ENCODE measurements at regions not wholly inside any gene's neighbourhood (a gene's known extent, or its start where the extent isn't known, plus 50 kb on each side); places are given as distances from the start of the nearest gene placed in this dataset.

GRCh38 chrX:137428766-137429591 is 136.9 kb upstream of the ZIC3 start:
- no CpG with 5 or more reads among the region's 44 CpGs for WGBS (ENCODE audit: extremely low coverage, insufficient coverage, insufficient read length)
- no peaks in the 10 kb centered on the region for H3K9me3 ChIP-seq (ENCODE audit: insufficient read depth, low read depth, low read length)
- H4K12ac ChIP-seq (ENCODE audit: low read depth, low read length), result no peak overlapping the region
- H3K36me3 ChIP-seq (ENCODE audit: control insufficient read depth in 1 of 2, insufficient read depth in 2 of 2, low read length in 2 of 2), result no peaks in the 10 kb centered on the region
- DNase-seq, result no peak
- no peak overlapping the region for H4K91ac ChIP-seq (ENCODE audit: low read depth, low read length)
- no peak overlapping the region for H3K14ac ChIP-seq (ENCODE audit: low read length)
- no peak overlapping the region for H3K4me3 ChIP-seq (ENCODE audit: low read depth, low read length)
- H3K27me3 ChIP-seq (ENCODE audit: insufficient read depth, low read length), result peaks cover 27% of the 10 kb centered on the region
- H3K18ac ChIP-seq (ENCODE audit: low read length), result no peak overlapping the region
- H2BK5ac ChIP-seq (ENCODE audit: low read depth, low read length, poor library complexity), result no peak overlapping the region
- H3K79me2 ChIP-seq (ENCODE audit: control insufficient read depth, insufficient read depth, low read length, poor library complexity), result no peaks in the 10 kb centered on the region
- no peaks in the 10 kb centered on the region for H3K79me1 ChIP-seq (ENCODE audit: low read length)
- no peak overlapping the region for H3K9ac ChIP-seq (ENCODE audit: low read length)
- no peak overlapping the region for H2BK120ac ChIP-seq (ENCODE audit: insufficient read depth, low read length, poor library complexity)
- peak overlapping the region; percentile 70 for H3K4me2 ChIP-seq (ENCODE audit: low read length)
- no peak overlapping the region for H3K4ac ChIP-seq (ENCODE audit: low read depth, low read length)
- no peak overlapping the region for H2AFZ ChIP-seq (ENCODE audit: insufficient read depth, low read length, poor library complexity)
- H3K4me1 ChIP-seq (ENCODE audit: control insufficient read depth in 1 of 2, insufficient read depth in 2 of 2, low read length in 2 of 2), result peaks cover 0 to 14% of the 10 kb centered on the region in 2 experiments
- no peak overlapping the region for H3K27ac ChIP-seq (ENCODE audit: low read depth, low read length)
- H2BK12ac ChIP-seq (ENCODE audit: low read length), result no peak overlapping the region
- H3K23ac ChIP-seq (ENCODE audit: low read length), result no peak overlapping the region
- H4K8ac ChIP-seq (ENCODE audit: low read depth, low read length), result no peak overlapping the region
- no peak overlapping the region for H2AK5ac ChIP-seq (ENCODE audit: low read length)

- WGBS (ENCODE audit: extremely low coverage, insufficient coverage, insufficient read length), result no CpG with 5 or more reads among the region's 30 CpGs
- no peak overlapping the region for H4K8ac ChIP-seq (ENCODE audit: low read depth, low read length)
- H3K27me3 ChIP-seq (ENCODE audit: insufficient read depth, low read length), result peaks cover 27% of the 10 kb centered on the region
- H3K9ac ChIP-seq (ENCODE audit: low read length), result no peak overlapping the region
- H2AK5ac ChIP-seq (ENCODE audit: low read length), result no peak overlapping the region
- no peaks in the 10 kb centered on the region for H3K79me2 ChIP-seq (ENCODE audit: control insufficient read depth, insufficient read depth, low read length, poor library complexity)
- no peak overlapping the region for H4K12ac ChIP-seq (ENCODE audit: low read depth, low read length)
- H3K4me2 ChIP-seq (ENCODE audit: low read length), result peak overlapping the region; percentile 70
- H4K91ac ChIP-seq (ENCODE audit: low read depth, low read length), result no peak overlapping the region
- no peak overlapping the region for H3K23ac ChIP-seq (ENCODE audit: low read length)
- no peaks in the 10 kb centered on the region for H3K9me3 ChIP-seq (ENCODE audit: insufficient read depth, low read depth, low read length)
- no peak overlapping the region for H3K18ac ChIP-seq (ENCODE audit: low read length)
- H3K14ac ChIP-seq (ENCODE audit: low read length), result no peak overlapping the region
- no peak for DNase-seq
- H3K4me3 ChIP-seq (ENCODE audit: low read depth, low read length), result no peak overlapping the region
- no peak overlapping the region for H3K27ac ChIP-seq (ENCODE audit: low read depth, low read length)
- no peaks in the 10 kb centered on the region for H3K36me3 ChIP-seq (ENCODE audit: control insufficient read depth in 1 of 2, insufficient read depth in 2 of 2, low read length in 2 of 2)
- no peak overlapping the region for H2BK120ac ChIP-seq (ENCODE audit: insufficient read depth, low read length, poor library complexity)
- H3K4ac ChIP-seq (ENCODE audit: low read depth, low read length), result no peak overlapping the region
- H2BK5ac ChIP-seq (ENCODE audit: low read depth, low read length, poor library complexity), result no peak overlapping the region
- H2BK12ac ChIP-seq (ENCODE audit: low read length), result no peak overlapping the region
- peaks cover 0 to 14% of the 10 kb centered on the region in 2 experiments for H3K4me1 ChIP-seq (ENCODE audit: control insufficient read depth in 1 of 2, insufficient read depth in 2 of 2, low read length in 2 of 2)
- H3K79me1 ChIP-seq (ENCODE audit: low read length), result no peaks in the 10 kb centered on the region
- no peak overlapping the region for H2AFZ ChIP-seq (ENCODE audit: insufficient read depth, low read length, poor library complexity)
Measured at GRCh38 chrX:137428221-137428661, 137.7 kb upstream of the ZIC3 start.

GRCh38 chrX:137427816-137428215 is 138.1 kb upstream of the ZIC3 start:
- H3K4ac ChIP-seq (ENCODE audit: low read depth, low read length), result no peak overlapping the region

GRCh38 chrX:137427426-137427778 is 138.5 kb upstream of the ZIC3 start:
- DNase-seq, result no peak
- Histone ChIP-seq H3K14ac (ENCODE audit: low read length) (no peak overlapping the region), H3K27me3 (ENCODE audit: insufficient read depth, low read length) (peaks cover 27% of the 10 kb centered on the region), H3K79me1 (ENCODE audit: low read length) (no peaks in the 10 kb centered on the region), H3K23ac (ENCODE audit: low read length) (no peak overlapping the region), H3K4me1 (ENCODE audit: control insufficient read depth in 1 of 2, insufficient read depth in 2 of 2, low read length in 2 of 2) (peaks cover 0 to 14% of the 10 kb centered on the region in 2 experiments), H2BK120ac (ENCODE audit: insufficient read depth, low read length, poor library complexity) (no peak overlapping the region), H3K79me2 (ENCODE audit: control insufficient read depth, insufficient read depth, low read length, poor library complexity) (no peaks in the 10 kb centered on the region), H3K9me3 (ENCODE audit: insufficient read depth, low read depth, low read length) (no peaks in the 10 kb centered on the region), H2BK5ac (ENCODE audit: low read depth, low read length, poor library complexity) (no peak overlapping the region), H3K4me2 (ENCODE audit: low read length) (peak overlapping the region; percentile 70), H3K27ac (ENCODE audit: low read depth, low read length) (no peak overlapping the region), H3K9ac (ENCODE audit: low read length) (no peak overlapping the region), H4K91ac (ENCODE audit: low read depth, low read length) (no peak overlapping the region), H4K8ac (ENCODE audit: low read depth, low read length) (no peak overlapping the region), H2AK5ac (ENCODE audit: low read length) (no peak overlapping the region), H3K4ac (ENCODE audit: low read depth, low read length) (no peak overlapping the region), H2BK12ac (ENCODE audit: low read length) (no peak overlapping the region), H2AFZ (ENCODE audit: insufficient read depth, low read length, poor library complexity) (no peak overlapping the region), H3K18ac (ENCODE audit: low read length) (no peak overlapping the region), H4K12ac (ENCODE audit: low read depth, low read length) (no peak overlapping the region), H3K4me3 (ENCODE audit: low read depth, low read length) (no peak overlapping the region), H3K36me3 (ENCODE audit: control insufficient read depth in 1 of 2, insufficient read depth in 2 of 2, low read length in 2 of 2) (no peaks in the 10 kb centered on the region)
- no CpG with 5 or more reads among the region's 20 CpGs for WGBS (ENCODE audit: extremely low coverage, insufficient coverage, insufficient read length)

More at GRCh38 chrX:137427816-137428215, 138.1 kb upstream of the ZIC3 start:
- no peak overlapping the region for H2AFZ ChIP-seq (ENCODE audit: insufficient read depth, low read length, poor library complexity)
- H3K36me3 ChIP-seq (ENCODE audit: control insufficient read depth in 1 of 2, insufficient read depth in 2 of 2, low read length in 2 of 2), result no peaks in the 10 kb centered on the region
- no peak overlapping the region for H4K12ac ChIP-seq (ENCODE audit: low read depth, low read length)
- H3K79me2 ChIP-seq (ENCODE audit: control insufficient read depth, insufficient read depth, low read length, poor library complexity), result no peaks in the 10 kb centered on the region
- H4K91ac ChIP-seq (ENCODE audit: low read depth, low read length), result no peak overlapping the region
- DNase-seq, result no peak
- H3K18ac ChIP-seq (ENCODE audit: low read length), result no peak overlapping the region
- WGBS (ENCODE audit: extremely low coverage, insufficient coverage, insufficient read length), result no CpG with 5 or more reads among the region's 18 CpGs
- H3K4me3 ChIP-seq (ENCODE audit: low read depth, low read length), result no peak overlapping the region
- H2BK12ac ChIP-seq (ENCODE audit: low read length), result no peak overlapping the region
- no peak overlapping the region for H2BK120ac ChIP-seq (ENCODE audit: insufficient read depth, low read length, poor library complexity)
- H3K4me2 ChIP-seq (ENCODE audit: low read length), result peak overlapping the region; percentile 70
- H3K14ac ChIP-seq (ENCODE audit: low read length), result no peak overlapping the region
- no peak overlapping the region for H2BK5ac ChIP-seq (ENCODE audit: low read depth, low read length, poor library complexity)
- peaks cover 0 to 14% of the 10 kb centered on the region in 2 experiments for H3K4me1 ChIP-seq (ENCODE audit: control insufficient read depth in 1 of 2, insufficient read depth in 2 of 2, low read length in 2 of 2)
- no peak overlapping the region for H3K27ac ChIP-seq (ENCODE audit: low read depth, low read length)
- H2AK5ac ChIP-seq (ENCODE audit: low read length), result no peak overlapping the region
- no peak overlapping the region for H4K8ac ChIP-seq (ENCODE audit: low read depth, low read length)
- H3K27me3 ChIP-seq (ENCODE audit: insufficient read depth, low read length), result peaks cover 27% of the 10 kb centered on the region
- H3K9ac ChIP-seq (ENCODE audit: low read length), result no peak overlapping the region
- H3K79me1 ChIP-seq (ENCODE audit: low read length), result no peaks in the 10 kb centered on the region
- H3K9me3 ChIP-seq (ENCODE audit: insufficient read depth, low read depth, low read length), result no peaks in the 10 kb centered on the region
- H3K23ac ChIP-seq (ENCODE audit: low read length), result no peak overlapping the region
